GM12878 (cell line): ENCODE measurements at regions not wholly inside any gene's neighbourhood (a gene's known extent, or its start where the extent isn't known, plus 50 kb on each side); places are given as distances from the start of the nearest gene placed in this dataset.

ENCODE experiments used
- ATAC-seq: fragments of 200-7000 bp; cut with Tn5 transposase; 3 replicates; pipeline ENCODE4 v1.9.1; 2020; ENCODE audit warnings: mild to moderate bottlenecking, moderate library complexity
- BruUV-seq: library from RNA; stranded (reverse); fragments of 400-500 nt; replicated peaks from 2 replicates; lab custom pipeline; 2021; lab: Mats Ljungman, UMichigan
- CTCF ChIA-PET: fragments of 300-600 bp; sonication (Branson Sonifier 250); formaldehyde crosslinking; extraction: SDS; loops from one replicate; lab custom pipeline; 2021; ENCODE audit warnings: inconsistent platforms; lab: Yijun Ruan, JAX
- POLR2A ChIA-PET: fragments of 350-600 bp; formaldehyde crosslinking; extraction: SDS; loops from one replicate; lab custom pipeline; 2021; ENCODE audit warnings: inconsistent platforms; lab: Charles Lee
- RAD21 ChIA-PET: fragments of 300-600 bp; sonication (Branson Sonifier 250); formaldehyde crosslinking; loops from one replicate; lab custom pipeline; 2023; ENCODE audit warnings: antibody characterized with exemption; ENCODE audit not compliant: unreplicated experiment; lab: Charles Lee
- SMC1A ChIA-PET: fragments of 300-600 bp; sonication (Branson Sonifier 250); formaldehyde crosslinking; loops from one replicate; lab custom pipeline; 2023; ENCODE audit not compliant: unreplicated experiment, uncharacterized antibody; lab: Charles Lee
- DNase-seq: peaks from one replicate; pipeline ENCODE4 v3.0.0-alpha.2; 2011; ENCODE audit warnings: low read depth, low spot score
- FAIRE-seq: peaks from 3 replicates; lab custom pipeline; 2011; peaks lifted over from hg19 to GRCh38; lab: Jason Lieb, UNC
- H2AFZ ChIP-seq: 2 replicates; pipeline ENCODE4 v1.6.0; 2011; ENCODE audit warnings: low read depth, low read length, control low read depth; ENCODE audit not compliant: control insufficient read depth
- H3K27ac ChIP-seq: 2 replicates; pipeline ENCODE4 v1.5.1; 2011; ENCODE audit warnings: control low read depth; ENCODE audit not compliant: control insufficient read depth, insufficient read depth
- H3K27me3 ChIP-seq, 2 experiments: replicated peaks in 1 of 2; 2 replicates each; pipeline versions ENCODE4 v1.6.0 to v1.6.1; 2011; ENCODE audit warnings: low read length in 1 of 2; ENCODE audit not compliant: control insufficient read depth in 2 of 2, insufficient read depth in 2 of 2
- H3K36me3 ChIP-seq, 2 experiments: 2 replicates each; pipeline ENCODE4 v1.5.1; 2011; ENCODE audit warnings: low read length in 1 of 2; ENCODE audit not compliant: control insufficient read depth in 2 of 2, insufficient read depth in 2 of 2
- H3K4me1 ChIP-seq: 2 replicates; pipeline ENCODE4 v1.6.1; 2011; ENCODE audit warnings: mild to moderate bottlenecking, low read length, moderate library complexity, mixed read lengths; ENCODE audit not compliant: control insufficient read depth, insufficient read depth
- H3K4me2 ChIP-seq: 2 replicates; pipeline ENCODE4 v1.6.0; 2011; ENCODE audit warnings: control low read depth; ENCODE audit not compliant: control insufficient read depth, insufficient read depth
- H3K4me3 ChIP-seq: fragments of 200-600 bp; sonication (generic); 2 replicates; pipeline ENCODE4 v1.5.1; 2016
- H3K79me2 ChIP-seq: 2 replicates; pipeline ENCODE4 v1.6.0; 2011; ENCODE audit warnings: low read length; ENCODE audit not compliant: control insufficient read depth, insufficient read depth
- H3K9ac ChIP-seq: 2 replicates; pipeline ENCODE4 v1.8.0; 2011; ENCODE audit warnings: low read length, control low read depth, mixed read lengths; ENCODE audit not compliant: control insufficient read depth, insufficient read depth
- H3K9me3 ChIP-seq: replicated peaks from 3 replicates; pipeline ENCODE4 v1.5.1; 2011; ENCODE audit warnings: mild to moderate bottlenecking, low read length; ENCODE audit not compliant: control insufficient read depth, insufficient read depth
- H4K20me1 ChIP-seq: 2 replicates; pipeline ENCODE4 v1.6.0; 2011; ENCODE audit not compliant: control insufficient read depth, insufficient read depth
- BCL3 ChIP-seq: IDR thresholded peaks from 2 replicates; pipeline ENCODE4 v1.6.1; 2011; ENCODE audit warnings: borderline replicate concordance, low read depth, mild to moderate bottlenecking, moderate library complexity, low read length; ENCODE audit not compliant: insufficient read depth, poor library complexity, severe bottlenecking
- BRCA1 ChIP-seq: IDR thresholded peaks from 2 replicates; pipeline ENCODE4 v1.6.1; 2011; ENCODE audit warnings: low read depth, low read length, improper control_type of control experiment
- CREM ChIP-seq: IDR thresholded peaks from 2 replicates; pipeline ENCODE4 v1.6.1; 2014; ENCODE audit warnings: antibody characterized with exemption, low read depth
- E4F1 ChIP-seq: fragments of 450-650 bp; IDR thresholded peaks from 2 replicates; pipeline ENCODE4 v1.6.1; 2018; ENCODE audit warnings: borderline replicate concordance, mild to moderate bottlenecking; ENCODE audit not compliant: partially characterized antibody
- GATAD2B ChIP-seq: fragments of 450-650 bp; conservative IDR thresholded peaks from 2 replicates; pipeline ENCODE4 v1.6.1; 2017; ENCODE audit warnings: low read depth, mild to moderate bottlenecking, moderate library complexity
- MEF2A ChIP-seq: IDR thresholded peaks from 2 replicates; pipeline ENCODE4 v1.6.1; 2011; ENCODE audit warnings: low read depth, mild to moderate bottlenecking, low read length, moderate library complexity; ENCODE audit not compliant: insufficient read depth
- PAX5 ChIP-seq: IDR thresholded peaks from 2 replicates; pipeline ENCODE4 v1.6.1; 2011; ENCODE audit warnings: low read depth, low read length, borderline replicate concordance
- PML ChIP-seq: IDR thresholded peaks from 2 replicates; pipeline ENCODE4 v1.6.1; 2012; ENCODE audit warnings: low read length, inconsistent platforms
- POLR2AphosphoS5 ChIP-seq: IDR thresholded peaks from 2 replicates; pipeline ENCODE4 v1.6.1; 2011; ENCODE audit warnings: mild to moderate bottlenecking, low read length, inconsistent platforms
- SP1 ChIP-seq: IDR thresholded peaks from one replicate; pipeline ENCODE4 v1.6.1; 2011; ENCODE audit warnings: low read depth, low read length
- STAT3 ChIP-seq: IDR thresholded peaks from 2 replicates; pipeline ENCODE4 v1.6.1; 2011; ENCODE audit warnings: low read depth, low read length, improper control_type of control experiment
- TBL1XR1 ChIP-seq: IDR thresholded peaks from 2 replicates; pipeline ENCODE4 v1.6.1; 2012; ENCODE audit warnings: low read depth, low read length, improper control_type of control experiment
- ZNF217 ChIP-seq: fragments of 450-650 bp; IDR thresholded peaks from 2 replicates; pipeline ENCODE4 v1.6.1; 2017; ENCODE audit warnings: antibody characterized with exemption, mild to moderate bottlenecking
- ZNF24 ChIP-seq: fragments of 450-650 bp; IDR thresholded peaks from 2 replicates; pipeline ENCODE4 v1.6.1; 2017; ENCODE audit warnings: antibody characterized with exemption, mild to moderate bottlenecking
- WGBS: methylation state at CpG from one replicate; pipeline ENCODE4 v1.1.6; 2016; ENCODE audit warnings: low lambda C conversion rate; ENCODE audit not compliant: insufficient replicate concordance, insufficient coverage; ENCODE audit errors: missing lambda C conversion rate; 5-methylcytosine and 5-hydroxymethylcytosine counted together
- in situ Hi-C: fragments of 300-500 bp; cut with MboI; formaldehyde crosslinking; loops from 9 replicates; pipeline ENCODE4 v1.14.3; 2018; ENCODE audit warnings: mixed read lengths
- intact Hi-C: fragments of 100-400 bp; cut with micrococcal nuclease; formaldehyde crosslinking; loops from one replicate; pipeline ENCODE4 v1.14.2; 2022; ENCODE audit not compliant: unreplicated experiment
- TF ChIP-seq, protein P1 (sequence below): fragments of 450-650 bp; IDR thresholded peaks from 2 replicates; pipeline ENCODE4 v1.6.1; 2017; ENCODE audit warnings: mild to moderate bottlenecking, low read depth, inconsistent platforms; ENCODE audit not compliant: poor library complexity, severe bottlenecking

- H2AFZ ChIP-seq, result no peak overlapping the region
- no peaks in the 10 kb centered on the region for H3K36me3 ChIP-seq
- ChIA-PET POLR2A (no interaction called here), SMC1A (no interaction called here), CTCF (no interaction called here), RAD21 (no interaction called here)
- in situ Hi-C loops (no loop called here), intact Hi-C loops (no loop called here)
- no peaks in the 10 kb centered on the region for H3K4me1 ChIP-seq
- no TSS peak for BruUV-seq
- ATAC-seq (no peak), FAIRE-seq (no peak), DNase-seq (no peak)
- TF ChIP-seq MEF2A, result no peak
- no peak for TF ChIP-seq POLR2AphosphoS5
- TF ChIP-seq PML, result no peak
- no peak for TF ChIP-seq PAX5
- no peak for TF ChIP-seq STAT3
- no peak for TF ChIP-seq ZNF24
- no peak for TF ChIP-seq GATAD2B
- TF ChIP-seq CREM, result no peak
- H3K9ac ChIP-seq, result no peak overlapping the region
- H3K27ac ChIP-seq, result no peak overlapping the region
- no peaks in the 10 kb centered on the region for H4K20me1 ChIP-seq
- H3K27me3 ChIP-seq, result no peaks in the 10 kb centered on the region
- H3K4me2 ChIP-seq, result no peak overlapping the region
- 57% methylated on average over 5 of the region's 6 CpGs for whole genome bisulfite sequencing
- no peaks in the 10 kb centered on the region for H3K9me3 ChIP-seq
- no peaks in the 10 kb centered on the region for H3K79me2 ChIP-seq
- H3K4me3 ChIP-seq, result no peak overlapping the region
Measured at GRCh38 chr18:67735506-67735905, 219.0 kb upstream of the DSEL start.

DNA sequence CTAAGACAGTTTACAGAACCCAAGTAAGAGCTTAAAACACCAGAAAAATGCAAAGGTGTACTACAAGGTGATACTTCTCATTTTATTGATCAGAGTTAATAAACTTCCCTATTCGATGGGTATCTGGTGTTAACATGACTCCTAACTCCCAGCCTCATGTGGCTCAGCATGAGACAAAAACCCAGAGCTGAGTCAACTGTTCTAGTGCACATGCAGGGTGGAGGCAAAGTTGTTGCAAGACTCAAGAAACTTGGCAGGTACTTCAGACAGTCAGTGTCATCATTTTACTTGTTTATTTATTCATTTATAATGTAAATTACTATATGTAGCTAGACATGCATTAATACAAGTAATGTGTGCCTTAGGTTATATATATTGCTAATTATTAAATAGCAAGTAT is 216.6 kb upstream of the DSEL start:
- POLR2A ChIA-PET, result no interaction called here
- no peak overlapping the region for H3K9ac ChIP-seq
- H3K9me3 ChIP-seq, result no peaks in the 10 kb centered on the region
- FAIRE-seq (no peak), ATAC-seq (no peak), DNase-seq (no peak)
- H2AFZ ChIP-seq, result no peak overlapping the region
- WGBS, result 0% methylated on average over 1 of the region's 1 CpG
- BruUV-seq, result no TSS peak
- CTCF ChIA-PET, result no interaction called here
- no peaks in the 10 kb centered on the region for H3K36me3 ChIP-seq
- RAD21 ChIA-PET, result no interaction called here
- no peaks in the 10 kb centered on the region for H3K4me1 ChIP-seq
- intact Hi-C loops, result no loop called here
- no peaks in the 10 kb centered on the region for H3K79me2 ChIP-seq
- H3K27me3 ChIP-seq, result no peaks in the 10 kb centered on the region
- in situ Hi-C loops, result no loop called here
- H3K4me3 ChIP-seq, result no peak overlapping the region
- no peaks in the 10 kb centered on the region for H4K20me1 ChIP-seq
- SMC1A ChIA-PET, result no interaction called here
- H3K27ac ChIP-seq, result no peak overlapping the region
- no peak overlapping the region for H3K4me2 ChIP-seq
- TF ChIP-seq BRCA1 (no peak), E4F1 (no peak), ZNF217 (no peak), BCL3 (no peak), TBL1XR1 (no peak), SP1 (no peak)
- TF ChIP-seq, protein P1, sequence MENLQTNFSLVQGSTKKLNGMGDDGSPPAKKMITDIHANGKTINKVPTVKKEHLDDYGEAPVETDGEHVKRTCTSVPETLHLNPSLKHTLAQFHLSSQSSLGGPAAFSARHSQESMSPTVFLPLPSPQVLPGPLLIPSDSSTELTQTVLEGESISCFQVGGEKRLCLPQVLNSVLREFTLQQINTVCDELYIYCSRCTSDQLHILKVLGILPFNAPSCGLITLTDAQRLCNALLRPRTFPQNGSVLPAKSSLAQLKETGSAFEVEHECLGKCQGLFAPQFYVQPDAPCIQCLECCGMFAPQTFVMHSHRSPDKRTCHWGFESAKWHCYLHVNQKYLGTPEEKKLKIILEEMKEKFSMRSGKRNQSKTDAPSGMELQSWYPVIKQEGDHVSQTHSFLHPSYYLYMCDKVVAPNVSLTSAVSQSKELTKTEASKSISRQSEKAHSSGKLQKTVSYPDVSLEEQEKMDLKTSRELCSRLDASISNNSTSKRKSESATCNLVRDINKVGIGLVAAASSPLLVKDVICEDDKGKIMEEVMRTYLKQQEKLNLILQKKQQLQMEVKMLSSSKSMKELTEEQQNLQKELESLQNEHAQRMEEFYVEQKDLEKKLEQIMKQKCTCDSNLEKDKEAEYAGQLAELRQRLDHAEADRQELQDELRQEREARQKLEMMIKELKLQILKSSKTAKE, result no peak
